HepG2 (cell line): ENCODE measurements at regions not wholly inside any gene's neighbourhood (a gene's known extent, or its start where the extent isn't known, plus 50 kb on each side); places are given as distances from the start of the nearest gene placed in this dataset.

ENCODE experiments used
- ATAC-seq: fragments of 200-7000 bp; cut with Tn5 transposase; 3 replicates; pipeline ENCODE4 v1.9.1; 2020; ENCODE audit warnings: mild to moderate bottlenecking, moderate library complexity
- BruUV-seq: library from RNA; stranded (reverse); fragments of 400-500 nt; replicated peaks from 2 replicates; lab custom pipeline; 2021; lab: Mats Ljungman, UMichigan
- CTCF ChIA-PET: fragments of 300-600 bp; formaldehyde crosslinking; extraction: SDS; loops from one replicate; lab custom pipeline; 2021; ENCODE audit warnings: low total read pairs, inconsistent platforms, low intra/inter-chr PET ratio; lab: Yijun Ruan, JAX
- POLR2A ChIA-PET: fragments of 350-600 bp; sonication (Branson Sonifier 250); formaldehyde crosslinking; loops from one replicate; lab custom pipeline; 2020; ENCODE audit warnings: antibody characterized with exemption, inconsistent platforms; lab: Yijun Ruan, JAX
- DNase-seq: peaks from one replicate; pipeline ENCODE4 v3.0.0-alpha.2; 2015; ENCODE audit warnings: low spot score
- FAIRE-seq: peaks from 3 replicates; lab custom pipeline; 2011; peaks lifted over from hg19 to GRCh38; lab: Jason Lieb, UNC
- H2AFZ ChIP-seq: one replicate; pipeline ENCODE4 v1.6.1; 2011; ENCODE audit warnings: low read length, inconsistent platforms
- H3K27ac ChIP-seq: fragments of 300-600 bp; 3 replicates; pipeline ENCODE4 v1.8.0; 2011; ENCODE audit warnings: mixed run types, mild to moderate bottlenecking, mixed read lengths, low read length, inconsistent platforms; ENCODE audit not compliant: insufficient read depth; ENCODE audit errors: extremely low read length
- H3K27me3 ChIP-seq, 2 experiments: fragments of 200-600 bp in 1 of 2; 2 replicates in 1 of 2; 3 replicates in 1 of 2; pipeline versions ENCODE4 v1.6.0 to v1.8.0; 2011; ENCODE audit warnings: low read length in 2 of 2, mild to moderate bottlenecking in 2 of 2, moderate library complexity in 2 of 2, inconsistent platforms in 1 of 2; ENCODE audit not compliant: insufficient read depth in 2 of 2, control insufficient read depth in 1 of 2
- H3K36me3 ChIP-seq, 2 experiments: fragments of 200-600 bp in 1 of 2; replicated peaks in 1 of 2; 2 replicates in 1 of 2; 3 replicates in 1 of 2; pipeline versions ENCODE4 v1.5.1 to v1.8.0; 2011; ENCODE audit warnings: low read length in 2 of 2, inconsistent platforms in 1 of 2; ENCODE audit not compliant: insufficient read depth in 2 of 2, control insufficient read depth in 1 of 2
- H3K4me1 ChIP-seq: 2 replicates; pipeline ENCODE4 v1.5.1; 2012; ENCODE audit warnings: low read length, inconsistent platforms; ENCODE audit not compliant: insufficient read depth
- H3K4me2 ChIP-seq: 2 replicates; pipeline ENCODE4 v1.6.0; 2011; ENCODE audit warnings: low read depth, low read length, inconsistent platforms
- H3K4me3 ChIP-seq, 3 experiments: fragments of 200-600 bp in 1 of 3; sonication (generic), shearing (Covaris generic) in 1 of 3; replicated peaks in 1 of 3; 2 replicates each; pipeline ENCODE4 v1.5.1; 2011 to 2016; ENCODE audit warnings: low read length in 3 of 3, inconsistent platforms in 2 of 3, low read depth in 2 of 3, mild to moderate bottlenecking in 2 of 3, control low read depth in 1 of 3, mixed read lengths in 1 of 3; ENCODE audit not compliant: insufficient read depth in 1 of 3
- H3K79me2 ChIP-seq: one replicate; pipeline ENCODE4 v1.6.1; 2011; ENCODE audit warnings: low read length, inconsistent platforms; ENCODE audit not compliant: insufficient read depth
- H3K9ac ChIP-seq: 2 replicates; pipeline ENCODE4 v1.6.0; 2011; ENCODE audit warnings: mild to moderate bottlenecking, low read depth, low read length, inconsistent platforms; ENCODE audit not compliant: insufficient read depth
- H3K9me3 ChIP-seq: 2 replicates; pipeline ENCODE4 v1.5.1; 2012; ENCODE audit warnings: mild to moderate bottlenecking, low read length
- H4K20me1 ChIP-seq: 2 replicates; pipeline ENCODE4 v1.6.0; 2011; ENCODE audit warnings: inconsistent platforms, mild to moderate bottlenecking, low read length, moderate library complexity; ENCODE audit not compliant: insufficient read depth
- DMTF1 ChIP-seq: sonication (generic); formaldehyde crosslinking; IDR thresholded peaks from 2 replicates; pipeline ENCODE4 v1.4.0; 2020; ENCODE audit warnings: mild to moderate bottlenecking, missing genetic modification reagents
- FOXA1 ChIP-seq, 2 experiments: fragments of 450-650 bp in 1 of 2; sonication (generic) in 1 of 2; formaldehyde crosslinking in 1 of 2; IDR thresholded peaks; 2 replicates each; pipeline versions ENCODE4 v1.4.0 to v1.6.1; 2016 to 2020; ENCODE audit warnings: missing genetic modification reagents in 1 of 2
- NFIC ChIP-seq: IDR thresholded peaks from 2 replicates; pipeline ENCODE4 v1.6.1; 2012; ENCODE audit warnings: mild to moderate bottlenecking, low read length, inconsistent platforms
- NR2F1 ChIP-seq, 2 experiments: fragments of 450-650 bp in 1 of 2; formaldehyde crosslinking in 1 of 2; IDR thresholded peaks; 2 replicates each; pipeline versions ENCODE4 v1.5.0 to v1.6.1; 2016 to 2020; ENCODE audit warnings: mild to moderate bottlenecking in 1 of 2, missing compliant biosample characterization in 1 of 2, missing genetic modification reagents in 1 of 2, moderate library complexity in 1 of 2
- NR2F2 ChIP-seq: IDR thresholded peaks from 2 replicates; pipeline ENCODE4 v1.6.1; 2012; ENCODE audit warnings: low read depth, inconsistent platforms, borderline replicate concordance
- NR2F6 ChIP-seq, 2 experiments: IDR thresholded peaks; 2 replicates each; pipeline ENCODE4 v1.6.1; 2016; ENCODE audit warnings: antibody characterized with exemption in 1 of 2, mild to moderate bottlenecking in 1 of 2
- RELA ChIP-seq: sonication (generic); formaldehyde crosslinking; IDR thresholded peaks from 2 replicates; pipeline ENCODE4 v1.4.0; 2020; ENCODE audit warnings: missing genetic modification reagents
- ZBTB20 ChIP-seq: sonication (generic); formaldehyde crosslinking; IDR thresholded peaks from 2 replicates; pipeline ENCODE4 v1.8.1; 2023; ENCODE audit warnings: missing genetic modification reagents, low read depth, mild to moderate bottlenecking, borderline replicate concordance
- ZNF775 ChIP-seq: sonication (generic); formaldehyde crosslinking; IDR thresholded peaks from 2 replicates; pipeline ENCODE4 v1.4.0; 2020; ENCODE audit warnings: missing genetic modification reagents, mild to moderate bottlenecking, moderate library complexity, borderline replicate concordance
- whole genome bisulfite sequencing: methylation state at CpG from one replicate; pipeline ENCODE4 v1.1.6; 2017; ENCODE audit warnings: low lambda C conversion rate; 5-methylcytosine and 5-hydroxymethylcytosine counted together
- in situ Hi-C: cut with HindIII; loops from 2 replicates; pipeline ENCODE4 v1.10.0; 2017; ENCODE audit warnings: low pct_unique_long_range_greater_than_20kb; ENCODE audit not compliant: extremely low pct_ligation_motif_present
- intact Hi-C: fragments of 100-400 bp; cut with micrococcal nuclease; formaldehyde crosslinking; loops from one replicate; pipeline ENCODE4 v1.10.0; 2022; ENCODE audit not compliant: unreplicated experiment

- H4K20me1 ChIP-seq = no peaks in the 10 kb centered on the region
- no peak overlapping the region for H3K4me3 ChIP-seq
- CTCF ChIA-PET = no interaction called here
- H3K4me2 ChIP-seq = 0 out of 2 replicates have a peak overlapping the region, but pooled peaks have one; percentile 4
- H3K27me3 ChIP-seq = no peaks in the 10 kb centered on the region
- H3K9me3 ChIP-seq = no peaks in the 10 kb centered on the region
- H3K4me1 ChIP-seq = peaks cover 24% of the 10 kb centered on the region
- DNase-seq (peak; percentile 6), FAIRE-seq (no peak), ATAC-seq (peak; percentile 84)
- H3K27ac ChIP-seq = no peak overlapping the region
- in situ Hi-C loops = no loop called here
- no peaks in the 10 kb centered on the region for H3K79me2 ChIP-seq
- WGBS = 3% methylated on average over 3 of the region's 3 CpGs
- intact Hi-C loops = loop anchor here (5.0 kb wide), 1 partner anchor 167 kb away; no protein-coding TSS in a partner anchor
- no TSS peak for BruUV-seq
- H3K36me3 ChIP-seq = no peaks in the 10 kb centered on the region
- no peak overlapping the region for H3K9ac ChIP-seq
- H2AFZ ChIP-seq = no peak overlapping the region
- peak; percentile 61; the same call in 1 of the 2 replicates for TF ChIP-seq NR2F2
- TF ChIP-seq FOXA1 (IDR thresholded peaks at IDR 0.05) = no peak
- 0 out of 2 replicates have a peak, but pooled peaks have one; percentile 16 for TF ChIP-seq FOXA1 (CRISPR knock-in tag; IDR thresholded peaks at IDR 0.05)
- TF ChIP-seq NR2F1 (CRISPR knock-in tag; IDR thresholded peaks at IDR 0.05) = peak in 1 of 2 experiments; percentile 49; a peak in 2 of 4 replicates
- TF ChIP-seq ZNF775 (CRISPR knock-in tag) = no peak
- TF ChIP-seq NR2F6 (IDR thresholded peaks at IDR 0.05) = peak; percentile 51; the same call in 1 of the 2 replicates
- TF ChIP-seq NR2F6 (CRISPR knock-in tag; IDR thresholded peaks at IDR 0.05) = no peak
- POLR2A ChIA-PET = no interaction called here
Observed at GRCh38 chr3:76869726-76870384, 170.0 kb upstream of the ROBO2 start.

GRCh38 chr3:76871655-76872054 is 168.2 kb upstream of the ROBO2 start:
- intact Hi-C loops = loop anchor here (5.0 kb wide), 1 partner anchor 166 kb away; no protein-coding TSS in a partner anchor
- no peak overlapping the region for H3K4me2 ChIP-seq
- H4K20me1 ChIP-seq = no peaks in the 10 kb centered on the region
- DNase-seq (no peak), ATAC-seq (no peak), FAIRE-seq (no peak)
- H3K79me2 ChIP-seq = no peaks in the 10 kb centered on the region
- H3K9ac ChIP-seq = no peak overlapping the region
- POLR2A ChIA-PET = no interaction called here
- H2AFZ ChIP-seq = no peak overlapping the region
- TF ChIP-seq RELA (CRISPR knock-in tag) = no peak
- TF ChIP-seq DMTF1 = no peak
- no peak for TF ChIP-seq ZBTB20 (CRISPR knock-in tag)
- TF ChIP-seq NFIC = no peak
- no peaks in the 10 kb centered on the region for H3K27me3 ChIP-seq
- peaks cover 24% of the 10 kb centered on the region for H3K4me1 ChIP-seq
- no peaks in the 10 kb centered on the region for H3K9me3 ChIP-seq
- WGBS = 96% methylated on average over 1 of the region's 1 CpG
- no peaks in the 10 kb centered on the region for H3K36me3 ChIP-seq
- CTCF ChIA-PET = no interaction called here
- no TSS peak for BruUV-seq
- in situ Hi-C loops = no loop called here
- H3K4me3 ChIP-seq = no peak overlapping the region
- no peak overlapping the region for H3K27ac ChIP-seq
